ENCODE measurements at regions not wholly inside any gene's neighbourhood (a gene's known extent, or its start where the extent isn't known, plus 50 kb on each side); places are given as distances from the start of the nearest gene placed in this dataset.

- no peak for DNase-seq
Observed at GRCh38 chr1:39109644-39110043, 83.5 kb downstream of the NDUFS5 start.

- no peak for DNase-seq
Observed at GRCh38 chr1:39110325-39110851, 84.2 kb downstream of the NDUFS5 start.

DNA sequence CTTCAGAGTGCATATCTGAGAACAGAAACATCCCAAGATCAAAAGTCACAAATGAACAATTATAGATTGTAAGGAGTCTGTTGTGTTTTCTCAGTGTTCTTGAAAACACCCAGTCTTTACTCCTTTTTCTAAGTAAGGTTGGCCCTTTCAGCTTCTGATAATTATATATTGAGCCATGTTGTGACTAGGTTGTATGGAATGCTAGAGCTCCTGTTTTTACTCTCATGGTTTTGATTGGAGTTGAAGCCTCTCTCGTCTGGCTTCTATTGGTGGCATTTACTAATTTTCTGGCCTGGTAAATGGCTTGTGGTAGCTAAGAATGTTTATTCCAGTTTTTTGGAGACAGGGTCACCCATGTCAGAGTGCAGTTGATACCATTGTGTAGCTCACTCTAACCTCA is 84.7 kb downstream of the NDUFS5 start:
- no peak for DNase-seq

GRCh38 chr1:39113109-39113743 is 87.1 kb downstream of the NDUFS5 start:
- DNase-seq = no peak

DNA sequence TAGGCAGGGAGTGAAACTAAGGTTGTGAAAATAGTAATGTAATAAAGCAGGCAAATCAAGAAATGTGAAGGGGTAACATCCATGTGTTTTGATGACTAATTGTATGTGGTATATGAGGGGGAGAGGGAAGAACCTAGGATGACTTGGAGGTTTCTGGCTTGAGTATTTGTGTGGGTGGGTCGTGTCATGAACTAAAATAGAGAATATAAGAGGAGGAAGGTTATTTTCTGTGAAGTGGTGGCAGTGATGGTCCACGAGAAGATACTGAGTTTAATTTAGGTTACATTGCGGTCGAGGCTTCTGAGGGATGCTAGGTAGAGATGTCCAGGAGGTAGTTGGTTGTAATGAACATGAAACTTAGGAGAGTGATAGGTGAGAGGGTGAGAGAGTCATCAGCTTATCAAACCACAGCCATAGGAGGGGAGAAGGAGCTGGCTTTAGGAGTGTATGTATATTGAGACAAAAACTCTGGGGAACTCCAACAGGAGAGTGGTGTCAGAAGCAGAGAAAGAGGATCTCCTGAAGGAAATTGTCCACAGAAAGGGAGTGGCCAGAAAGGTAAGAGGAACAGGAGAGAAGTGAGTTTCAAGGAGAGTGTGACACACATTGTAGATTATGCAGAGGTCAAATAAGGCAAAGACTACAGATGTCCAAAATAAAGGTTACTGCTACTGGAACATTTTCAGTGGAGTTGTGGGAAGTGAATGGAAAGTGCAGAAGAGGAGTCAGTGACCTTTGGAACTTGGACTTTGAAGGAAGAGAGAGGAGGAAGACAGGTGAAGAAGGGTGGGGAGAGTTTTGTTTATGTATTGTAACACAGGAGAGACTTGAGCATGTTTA is 89.0 kb upstream of the MACF1 start:
- DNase-seq = peak; percentile 39

- no peak for DNase-seq
Observed at GRCh38 chr1:39116116-39116607, 88.3 kb upstream of the MACF1 start.

DNA sequence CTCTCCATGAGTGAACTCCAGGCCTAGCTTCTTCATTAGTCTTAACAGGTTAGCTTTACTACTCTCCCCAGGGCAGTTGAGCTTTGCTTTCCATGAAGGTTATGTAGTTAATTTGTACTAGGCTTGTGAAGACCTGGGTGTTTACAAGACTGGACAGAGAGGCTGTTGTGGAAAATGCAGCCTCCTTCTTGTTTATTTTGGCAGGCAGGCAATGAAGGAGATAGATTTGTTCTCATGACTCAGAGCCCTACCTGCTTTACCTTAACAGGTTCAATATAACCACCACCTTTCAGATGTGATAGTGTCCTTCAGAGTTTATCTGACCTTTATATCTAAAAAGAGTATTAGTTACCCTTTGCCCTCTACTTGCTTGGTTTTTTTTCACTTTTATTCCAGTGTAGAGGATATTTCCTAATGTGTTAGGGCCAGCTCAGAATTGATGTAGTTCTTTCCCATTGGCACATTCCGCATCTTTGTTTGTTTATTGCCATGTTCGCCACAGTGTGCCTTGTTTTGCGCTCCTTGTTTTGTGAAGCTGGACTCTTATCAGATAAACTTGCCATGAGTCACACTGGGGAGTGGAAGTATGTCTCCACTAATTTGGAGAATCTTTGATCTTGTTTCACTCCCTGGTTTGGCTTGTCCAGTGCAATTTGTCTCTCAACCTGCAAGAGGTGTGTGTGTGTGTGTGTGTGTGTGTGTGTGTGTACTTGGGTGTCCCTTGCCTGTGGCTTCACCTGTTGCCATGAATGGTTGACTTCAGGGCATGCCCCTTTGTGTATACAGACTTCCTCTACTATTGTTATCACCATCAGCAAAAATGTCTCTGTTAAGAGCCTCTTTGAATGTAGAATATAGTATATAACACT is 87.4 kb upstream of the MACF1 start:
- DNase-seq = no peak

- no peak for DNase-seq
Observed at GRCh38 chr1:39117899-39118450, 86.5 kb upstream of the MACF1 start.

DNA sequence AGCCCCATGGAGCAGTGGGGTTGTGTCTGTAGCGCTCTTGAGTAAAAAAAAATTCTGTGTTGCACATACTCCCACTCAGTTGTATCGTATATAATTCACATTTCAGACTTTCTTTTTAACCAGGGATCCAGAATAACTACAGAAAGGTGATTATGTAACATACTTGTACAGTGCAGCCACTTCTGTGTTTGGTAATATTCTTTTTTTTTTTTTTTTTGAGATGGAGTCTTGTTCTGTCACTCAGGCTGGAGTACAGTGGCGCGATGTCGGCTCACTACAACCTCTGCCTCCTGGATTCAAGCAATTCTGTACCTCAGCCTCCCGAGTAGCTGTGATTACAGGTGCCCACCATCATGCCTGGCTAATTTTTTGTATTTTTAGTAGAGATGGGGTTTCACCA is 82.4 kb upstream of the MACF1 start:
- DNase-seq = no peak

DNA sequence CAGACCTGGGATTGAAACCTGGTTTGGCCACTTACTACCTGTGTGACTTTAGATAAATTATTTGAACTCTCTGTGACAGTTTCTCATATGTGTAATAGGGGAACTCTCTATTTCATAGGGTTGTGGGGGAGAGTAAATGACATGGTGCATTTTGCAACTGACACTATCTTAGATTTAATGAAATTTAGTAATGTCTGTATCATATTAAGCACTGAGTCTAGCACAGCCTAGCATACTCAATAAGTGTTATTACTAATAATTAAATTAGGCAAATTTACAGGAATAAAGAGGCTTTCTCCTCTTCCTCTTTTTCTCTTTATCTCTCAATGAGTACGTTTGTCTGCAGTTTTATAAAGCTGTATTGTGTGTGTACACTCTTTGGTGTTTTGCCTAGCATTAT is 80.2 kb upstream of the MACF1 start:
- no peak for DNase-seq

GRCh38 chr1:39127513-39127912 is 77.0 kb upstream of the MACF1 start:
- no peak for DNase-seq

DNA sequence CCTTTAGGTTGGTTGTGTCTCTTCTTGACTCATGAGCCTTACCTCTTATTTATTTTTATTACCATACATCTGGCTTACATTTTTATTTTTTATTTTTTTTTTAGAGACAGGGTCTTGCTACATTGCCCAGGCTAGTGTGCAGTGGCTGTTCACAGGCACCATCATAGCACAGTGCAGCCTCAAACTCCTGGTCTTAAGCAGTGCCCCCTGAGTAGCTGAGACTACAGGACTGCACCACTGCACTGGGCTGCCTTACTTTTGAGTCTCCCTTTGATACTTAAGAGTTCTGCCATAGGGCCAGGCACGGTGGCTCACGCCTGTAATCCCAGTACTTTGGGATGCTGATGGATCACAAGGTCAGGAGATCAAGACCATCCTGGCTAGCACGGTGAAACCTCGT is 76.4 kb upstream of the MACF1 start:
- DNase-seq = no peak

GRCh38 chr1:39128959-39129358 is 75.5 kb upstream of the MACF1 start:
- no peak for DNase-seq

DNA sequence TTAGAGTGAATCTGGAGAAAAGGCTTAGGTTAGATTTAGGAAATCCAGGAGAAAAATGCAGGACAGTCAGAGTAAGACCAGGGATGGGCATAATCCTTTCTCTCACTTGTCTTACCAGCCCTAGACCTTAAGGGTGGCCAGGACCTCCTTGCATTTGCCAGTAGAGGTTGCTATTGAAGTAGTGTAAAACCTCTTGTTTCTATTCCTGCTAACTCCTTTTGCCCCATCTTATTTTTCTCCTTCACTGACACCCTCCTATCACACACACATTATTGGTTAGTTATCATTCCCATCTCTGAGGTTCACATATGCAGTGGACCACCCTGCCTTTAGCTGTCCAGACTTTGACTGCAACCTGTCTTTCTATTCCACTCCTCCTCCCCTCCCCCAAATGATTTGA is 75.0 kb upstream of the MACF1 start:
- no peak for DNase-seq

DNA sequence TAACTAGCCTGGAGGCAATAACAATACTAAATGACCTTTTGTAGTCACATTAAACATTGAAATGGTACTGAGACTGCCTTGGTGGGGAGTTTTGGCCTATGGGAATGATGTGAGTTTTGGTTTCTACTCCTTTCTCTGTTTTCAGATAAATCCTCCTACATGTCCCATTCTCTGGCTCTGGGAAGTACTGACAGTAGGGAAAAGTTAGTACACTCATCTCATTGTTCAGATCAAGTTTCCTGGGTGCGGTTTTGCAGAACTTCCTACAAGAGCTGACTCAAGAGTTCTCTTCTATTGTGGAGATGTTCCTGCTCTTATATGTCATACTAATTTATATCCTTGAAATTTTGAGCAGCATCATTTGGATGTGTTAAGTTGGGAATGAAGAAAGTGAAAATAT is 74.2 kb upstream of the MACF1 start:
- DNase-seq = no peak

DNA sequence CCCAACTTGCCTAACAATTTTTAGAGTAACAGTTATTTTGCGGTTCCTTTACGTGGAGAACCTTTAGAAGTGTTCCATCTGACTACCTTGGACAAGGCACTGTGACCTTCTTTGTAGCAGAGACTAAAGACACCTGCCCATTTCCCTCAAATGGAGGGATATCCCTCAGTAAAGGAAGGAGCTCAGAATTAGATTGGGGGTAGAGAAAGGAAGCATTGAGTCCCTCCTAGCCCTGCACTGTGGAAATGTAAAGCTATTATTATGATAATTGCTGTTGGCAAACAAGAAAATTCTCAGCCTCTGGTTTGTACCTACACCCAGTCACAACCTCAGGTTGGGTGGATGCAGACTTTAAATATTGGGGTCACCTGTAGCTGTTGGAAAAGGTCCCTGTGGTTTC is 72.6 kb upstream of the MACF1 start:
- DNase-seq = no peak

GRCh38 chr1:39132505-39133339 is 71.8 kb upstream of the MACF1 start:
- DNase-seq = no peak

DNA sequence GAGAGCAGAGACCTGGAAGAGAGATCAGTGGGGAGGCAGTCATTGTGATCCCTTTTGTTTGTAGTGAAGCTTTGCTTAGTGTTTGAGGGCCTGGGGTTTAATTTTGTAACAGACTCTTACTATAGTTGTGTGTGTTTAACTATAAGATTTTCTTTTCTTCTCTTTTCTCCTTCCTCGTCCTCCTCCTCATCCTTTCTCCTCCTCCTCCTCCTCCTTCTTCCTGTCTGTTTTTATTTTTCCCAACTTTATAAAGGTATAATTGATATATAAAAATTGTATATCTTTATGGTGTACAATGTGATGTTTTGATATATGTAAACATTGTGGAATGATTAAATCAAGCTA is 71.2 kb upstream of the MACF1 start:
- no peak for DNase-seq

GRCh38 chr1:39134768-39135333 is 69.6 kb upstream of the MACF1 start:
- DNase-seq = no peak

DNA sequence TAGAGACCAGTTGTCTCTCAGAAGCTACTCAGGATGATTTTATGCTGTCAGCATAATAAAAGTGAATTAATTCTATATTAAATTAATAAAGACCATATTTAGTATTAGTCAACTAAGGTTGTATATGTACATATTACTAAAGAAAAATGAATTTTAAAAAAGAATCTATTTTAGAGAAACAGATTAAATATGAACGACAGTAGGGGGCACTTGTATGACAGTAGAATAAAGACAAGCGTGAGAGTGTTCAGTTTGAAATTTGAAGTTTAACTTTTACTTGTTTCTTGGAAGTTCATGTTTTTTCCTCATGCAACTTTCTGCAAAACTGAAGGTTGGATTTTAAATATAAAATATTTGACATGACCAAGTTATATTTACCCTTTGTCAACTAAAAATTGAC is 67.9 kb upstream of the MACF1 start:
- no peak for DNase-seq

GRCh38 chr1:39139723-39140360 is 64.7 kb upstream of the MACF1 start:
- no peak for DNase-seq

All from stimulated activated CD4-positive, alpha-beta T cell treated with anti-CD3 and anti-CD28 coated beads, Interleukin-15, amount 100 ng/mL, for 24 hours (primary cell).